CD4-positive, alpha-beta T cell (primary cell): ENCODE measurements at regions not wholly inside any gene's neighbourhood (a gene's known extent, or its start where the extent isn't known, plus 50 kb on each side); places are given as distances from the start of the nearest gene placed in this dataset.

Source experiments
- ATAC-seq: fragments of 200-7000 bp; cut with Tn5 transposase; one replicate; pipeline ENCODE4 v1.10.0; 2022; ENCODE audit warnings: mild to moderate bottlenecking; ENCODE audit not compliant: poor library complexity
- CTCF ChIA-PET: fragments of 350-600 bp; sonication (Branson Sonifier 250); formaldehyde crosslinking; loops from one replicate; lab custom pipeline; 2021; ENCODE audit warnings: antibody characterized with exemption, inconsistent platforms; lab: Charles Lee
- POLR2A ChIA-PET: fragments of 350-600 bp; sonication (Branson Sonifier 250); formaldehyde crosslinking; loops from one replicate; lab custom pipeline; 2021; ENCODE audit warnings: antibody characterized with exemption, inconsistent platforms; lab: Charles Lee
- DNase-seq, 14 experiments: peaks; one replicate each; pipeline ENCODE4 v3.0.0-alpha.2; 2013 to 2020; ENCODE audit warnings: mixed read lengths in 2 of 14
- H3K27ac ChIP-seq, 2 donors: one replicate each; pipeline versions ENCODE4 v1.5.1 to v1.7.0; 2013; ENCODE audit warnings: low read length in 2 of 2, low read depth in 1 of 2, mild to moderate bottlenecking in 1 of 2
- H3K27me3 ChIP-seq, 2 experiments: 1 replicate in 1 of 2; 2 replicates in 1 of 2; pipeline versions ENCODE4 v1.6.1 to v1.7.0; 2013; ENCODE audit warnings: low read length in 2 of 2, control low read depth in 1 of 2, mild to moderate bottlenecking in 1 of 2, moderate library complexity in 1 of 2; ENCODE audit not compliant: insufficient read depth in 2 of 2, control insufficient read depth in 1 of 2
- H3K36me3 ChIP-seq: one replicate; pipeline ENCODE4 v1.6.1; 2013; ENCODE audit warnings: low read length, control low read depth; ENCODE audit not compliant: insufficient read depth
- H3K4me1 ChIP-seq: one replicate; pipeline ENCODE4 v1.6.1; 2013; ENCODE audit warnings: low read length, control low read depth; ENCODE audit not compliant: insufficient read depth
- H3K4me3 ChIP-seq: one replicate; pipeline ENCODE4 v1.5.1; 2013; ENCODE audit warnings: mild to moderate bottlenecking, low read length, moderate library complexity
- H3K9me3 ChIP-seq, 2 experiments: 1 replicate in 1 of 2; 2 replicates in 1 of 2; pipeline versions ENCODE4 v1.6.1 to v1.7.0; 2013; ENCODE audit warnings: low read length in 2 of 2, mild to moderate bottlenecking in 2 of 2, control low read depth in 1 of 2, moderate library complexity in 1 of 2; ENCODE audit not compliant: control insufficient read depth in 1 of 2, insufficient read depth in 1 of 2
- H3K27ac Mint-ChIP-seq: one replicate; pipeline ENCODE4 v1.8.0; 2020; ENCODE audit warnings: mixed read lengths
- H3K27me3 Mint-ChIP-seq: one replicate; pipeline ENCODE4 v1.8.0; 2021; ENCODE audit warnings: mixed read lengths
- H3K36me3 Mint-ChIP-seq: one replicate; pipeline ENCODE4 v1.8.0; 2021; ENCODE audit warnings: low read depth, mixed read lengths
- H3K4me1 Mint-ChIP-seq: one replicate; pipeline ENCODE4 v1.8.0; 2021; ENCODE audit warnings: low read depth, mixed read lengths
- H3K4me3 Mint-ChIP-seq: one replicate; pipeline ENCODE4 v1.8.0; 2020; ENCODE audit warnings: mild to moderate bottlenecking, mixed read lengths
- H3K9me3 Mint-ChIP-seq: one replicate; pipeline ENCODE4 v1.8.0; 2020; ENCODE audit warnings: mixed read lengths
- intact Hi-C, 2 experiments: fragments of 100-400 bp; cut with DNase I in 1 of 2; cut with micrococcal nuclease in 1 of 2; formaldehyde crosslinking; loops; one replicate each; pipeline versions ENCODE4 v1.15.1 to v1.9.0; 2023 to 2025; cut with DNase I, micrococcal nuclease
- TF ChIP-seq, protein P1 (sequence below): fragments of 200-600 bp; IDR thresholded peaks from one replicate; pipeline ENCODE4 v1.8.0; 2022; ENCODE audit warnings: antibody characterized with exemption, mild to moderate bottlenecking

GRCh38 chr7:115267503-115267902, 345.6 kb downstream of the MDFIC start:
- Histone ChIP-seq H3K27ac (no peak overlapping the region), H3K4me3 (no peak overlapping the region), H3K36me3 (no peaks in the 10 kb centered on the region), H3K4me1 (no peaks in the 10 kb centered on the region), H3K9me3 (no peaks in the 10 kb centered on the region), H3K27me3 (peaks cover 2 to 5% of the 10 kb centered on the region in 2 experiments)
- DNase-seq (no peak), ATAC-seq (no peak)
- intact Hi-C loops = no loop called here
- CTCF ChIA-PET = no interaction called here
- POLR2A ChIA-PET = no interaction called here
- H3K9me3 Mint-ChIP-seq = no peaks in the 10 kb centered on the region
- H3K27me3 Mint-ChIP-seq = peaks cover 14% of the 10 kb centered on the region
- no peaks in the 10 kb centered on the region for H3K36me3 Mint-ChIP-seq
- no peaks in the 10 kb centered on the region for H3K4me1 Mint-ChIP-seq
- no peak overlapping the region for H3K4me3 Mint-ChIP-seq
- no peak overlapping the region for H3K27ac Mint-ChIP-seq
- TF ChIP-seq, protein P1, sequence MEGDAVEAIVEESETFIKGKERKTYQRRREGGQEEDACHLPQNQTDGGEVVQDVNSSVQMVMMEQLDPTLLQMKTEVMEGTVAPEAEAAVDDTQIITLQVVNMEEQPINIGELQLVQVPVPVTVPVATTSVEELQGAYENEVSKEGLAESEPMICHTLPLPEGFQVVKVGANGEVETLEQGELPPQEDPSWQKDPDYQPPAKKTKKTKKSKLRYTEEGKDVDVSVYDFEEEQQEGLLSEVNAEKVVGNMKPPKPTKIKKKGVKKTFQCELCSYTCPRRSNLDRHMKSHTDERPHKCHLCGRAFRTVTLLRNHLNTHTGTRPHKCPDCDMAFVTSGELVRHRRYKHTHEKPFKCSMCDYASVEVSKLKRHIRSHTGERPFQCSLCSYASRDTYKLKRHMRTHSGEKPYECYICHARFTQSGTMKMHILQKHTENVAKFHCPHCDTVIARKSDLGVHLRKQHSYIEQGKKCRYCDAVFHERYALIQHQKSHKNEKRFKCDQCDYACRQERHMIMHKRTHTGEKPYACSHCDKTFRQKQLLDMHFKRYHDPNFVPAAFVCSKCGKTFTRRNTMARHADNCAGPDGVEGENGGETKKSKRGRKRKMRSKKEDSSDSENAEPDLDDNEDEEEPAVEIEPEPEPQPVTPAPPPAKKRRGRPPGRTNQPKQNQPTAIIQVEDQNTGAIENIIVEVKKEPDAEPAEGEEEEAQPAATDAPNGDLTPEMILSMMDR = no peak

DNA sequence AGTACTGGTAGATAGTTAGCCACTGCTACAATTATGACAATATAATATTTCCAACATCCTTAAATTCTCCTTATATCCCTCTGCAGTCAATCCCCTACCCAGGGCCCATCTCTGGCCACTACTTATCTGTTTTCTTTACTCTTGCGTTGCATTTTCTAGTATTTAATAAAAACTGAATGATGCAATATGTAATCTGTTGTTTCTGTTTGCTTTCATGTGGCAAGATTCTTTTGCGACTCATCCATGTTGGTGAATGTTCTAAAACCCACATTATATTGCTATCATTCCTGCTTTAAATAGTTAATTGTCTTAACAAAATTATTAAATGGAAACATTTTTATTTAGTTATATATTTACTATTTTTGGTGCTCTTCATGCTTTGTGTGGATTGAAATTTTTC, 338.5 kb downstream of the MDFIC start:
- Histone ChIP-seq H3K4me1 (no peaks in the 10 kb centered on the region), H3K36me3 (no peaks in the 10 kb centered on the region), H3K27me3 (no peaks in the 10 kb centered on the region), H3K27ac (no peak overlapping the region), H3K4me3 (no peak overlapping the region), H3K9me3 (no peaks in the 10 kb centered on the region)
- no peak overlapping the region for H3K4me3 Mint-ChIP-seq
- no peaks in the 10 kb centered on the region for H3K4me1 Mint-ChIP-seq
- ChIA-PET CTCF (no interaction called here), POLR2A (no interaction called here)
- DNase-seq (no peak), ATAC-seq (no peak)
- H3K9me3 Mint-ChIP-seq = no peaks in the 10 kb centered on the region
- intact Hi-C loops = no loop called here
- no peak overlapping the region for H3K27ac Mint-ChIP-seq
- TF ChIP-seq, protein P1 = no peak
- no peaks in the 10 kb centered on the region for H3K36me3 Mint-ChIP-seq
- no peaks in the 10 kb centered on the region for H3K27me3 Mint-ChIP-seq

GRCh38 chr7:115252461-115252860, 330.6 kb downstream of the MDFIC start:
- POLR2A ChIA-PET = no interaction called here

More at GRCh38 chr7:115252461-115252860, 330.6 kb downstream of the MDFIC start:
- TF ChIP-seq, protein P1 = no peak
- Histone ChIP-seq H3K4me3 (no peak overlapping the region), H3K36me3 (no peaks in the 10 kb centered on the region), H3K9me3 (no peaks in the 10 kb centered on the region), H3K27me3 (no peaks in the 10 kb centered on the region), H3K27ac (no peak overlapping the region), H3K4me1 (no peaks in the 10 kb centered on the region)
- H3K4me1 Mint-ChIP-seq = no peaks in the 10 kb centered on the region
- H3K9me3 Mint-ChIP-seq = no peaks in the 10 kb centered on the region
- CTCF ChIA-PET = no interaction called here
- no peak for ATAC-seq
- DNase-seq = no peak
- H3K27ac Mint-ChIP-seq = no peak overlapping the region
- H3K4me3 Mint-ChIP-seq = no peak overlapping the region
- intact Hi-C loops = no loop called here
- no peaks in the 10 kb centered on the region for H3K27me3 Mint-ChIP-seq
- H3K36me3 Mint-ChIP-seq = no peaks in the 10 kb centered on the region
